ENCODE measurements at regions not wholly inside any gene's neighbourhood (a gene's known extent, or its start where the extent isn't known, plus 50 kb on each side); places are given as distances from the start of the nearest gene placed in this dataset.

DNA sequence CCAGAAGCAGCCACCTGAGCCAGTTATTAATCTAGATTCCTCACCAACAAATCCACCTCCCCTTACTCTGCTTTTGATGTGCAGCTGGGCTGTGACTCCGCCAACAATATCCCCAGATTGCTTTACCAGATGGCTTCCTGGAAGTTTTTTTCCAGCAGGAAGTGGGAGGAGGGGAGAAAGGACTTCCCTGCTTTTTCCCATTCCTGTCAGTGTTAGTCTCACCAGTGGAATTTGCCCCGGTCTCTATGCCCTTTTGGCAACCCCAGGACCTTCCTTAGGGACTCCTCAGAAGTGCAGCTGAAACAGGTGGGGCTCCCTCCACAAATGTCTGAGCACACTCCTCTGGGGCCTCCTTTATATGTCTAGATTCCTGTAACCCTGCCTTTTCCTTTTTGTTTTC is 465.2 kb upstream of the IGFBP7 start:
- Histone ChIP-seq H3K36me3 (ENCODE audit: low read depth) (no peaks in the 10 kb centered on the region), H3K9me3 (no peaks in the 10 kb centered on the region), H3K4me1 (ENCODE audit: low read depth) (no peaks in the 10 kb centered on the region), H3K4me3 (no peak overlapping the region)
- ATAC-seq (no peak), DNase-seq (no peak)
- intact Hi-C loops (cut with DNase I, micrococcal nuclease): no loop called here
- no peak for TF ChIP-seq CTCF (IDR thresholded peaks at IDR 0.05)

DNA sequence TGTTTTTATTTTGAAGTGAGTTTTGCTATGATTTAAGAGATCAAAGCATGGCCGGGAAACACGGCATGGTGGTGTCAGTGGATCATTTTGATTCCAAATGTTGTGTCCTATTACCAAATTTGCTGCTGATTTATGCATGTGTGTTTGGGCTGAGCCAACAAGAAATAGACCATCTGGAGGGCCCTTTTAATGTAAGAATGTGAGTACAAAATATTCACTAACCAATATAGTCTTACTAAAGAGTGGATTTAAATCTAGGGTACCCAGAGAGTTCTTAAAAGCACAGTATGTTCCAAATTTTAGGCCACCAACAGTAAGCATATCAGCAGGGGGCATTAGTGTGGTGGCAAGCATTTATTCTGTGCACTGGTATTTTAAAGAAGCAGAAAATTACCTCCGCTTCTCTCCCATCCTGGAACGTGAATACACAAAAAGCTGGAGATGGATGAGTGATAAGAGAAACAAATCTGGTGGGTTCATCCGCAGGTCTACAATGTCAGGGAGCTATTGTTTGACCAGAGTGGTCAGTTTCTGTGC is 444.4 kb upstream of the IGFBP7 start:
- Histone ChIP-seq H3K4me3 (no peak overlapping the region), H3K9me3 (no peaks in the 10 kb centered on the region), H3K36me3 (ENCODE audit: low read depth) (no peaks in the 10 kb centered on the region), H3K4me1 (ENCODE audit: low read depth) (no peaks in the 10 kb centered on the region)
- no peak for TF ChIP-seq CTCF (IDR thresholded peaks at IDR 0.05)
- DNase-seq: no peak
- no peak for ATAC-seq
- intact Hi-C loops (cut with DNase I, micrococcal nuclease): no loop called here

DNA sequence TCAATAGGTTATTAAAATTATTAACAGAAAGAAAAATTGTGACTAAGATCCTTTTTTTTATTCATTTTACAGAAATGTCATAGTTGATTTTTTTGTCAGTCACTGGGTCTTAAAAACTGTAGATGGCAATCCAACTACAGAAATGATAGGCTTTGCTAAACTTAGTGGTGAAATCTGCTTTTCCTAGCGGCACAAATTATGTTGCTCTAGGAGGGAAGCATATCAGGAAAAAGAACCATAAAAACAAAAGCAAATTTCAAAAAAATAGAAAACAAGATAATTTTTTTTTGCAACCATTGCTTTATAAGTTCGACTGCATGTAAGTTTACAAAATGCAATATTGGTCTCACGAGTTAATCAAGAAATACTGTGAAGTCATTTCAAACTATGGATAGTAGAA is 443.5 kb upstream of the IGFBP7 start:
- no peak for ATAC-seq
- intact Hi-C loops (cut with DNase I, micrococcal nuclease): no loop called here
- no peak for TF ChIP-seq CTCF (IDR thresholded peaks at IDR 0.05)
- Histone ChIP-seq H3K4me1 (ENCODE audit: low read depth) (no peaks in the 10 kb centered on the region), H3K4me3 (no peak overlapping the region), H3K9me3 (no peaks in the 10 kb centered on the region), H3K36me3 (ENCODE audit: low read depth) (no peaks in the 10 kb centered on the region)
- DNase-seq: no peak

GRCh38 chr4:57550198-57550597 is 440.0 kb upstream of the IGFBP7 start:
- no peaks in the 10 kb centered on the region for H3K4me1 ChIP-seq (ENCODE audit: low read depth)
- no peak for ATAC-seq
- no peaks in the 10 kb centered on the region for H3K36me3 ChIP-seq (ENCODE audit: low read depth)
- no peak overlapping the region for H3K4me3 ChIP-seq
- intact Hi-C loops (cut with DNase I, micrococcal nuclease): no loop called here
- no peak for DNase-seq
- H3K9me3 ChIP-seq: no peaks in the 10 kb centered on the region
- no peak for TF ChIP-seq CTCF (IDR thresholded peaks at IDR 0.05)

GRCh38 chr4:57548856-57549255 is 438.7 kb upstream of the IGFBP7 start:
- Histone ChIP-seq H3K4me1 (ENCODE audit: low read depth) (no peaks in the 10 kb centered on the region), H3K4me3 (no peak overlapping the region), H3K9me3 (no peaks in the 10 kb centered on the region), H3K36me3 (ENCODE audit: low read depth) (no peaks in the 10 kb centered on the region)
- intact Hi-C loops (cut with DNase I, micrococcal nuclease): no loop called here
- DNase-seq: no peak
- ATAC-seq: no peak
- no peak for TF ChIP-seq CTCF (IDR thresholded peaks at IDR 0.05)

Measured in mucosa of descending colon (tissue), 3 donors.